ENCODE measurements at regions not wholly inside any gene's neighbourhood (a gene's known extent, or its start where the extent isn't known, plus 50 kb on each side); places are given as distances from the start of the nearest gene placed in this dataset.

DNA sequence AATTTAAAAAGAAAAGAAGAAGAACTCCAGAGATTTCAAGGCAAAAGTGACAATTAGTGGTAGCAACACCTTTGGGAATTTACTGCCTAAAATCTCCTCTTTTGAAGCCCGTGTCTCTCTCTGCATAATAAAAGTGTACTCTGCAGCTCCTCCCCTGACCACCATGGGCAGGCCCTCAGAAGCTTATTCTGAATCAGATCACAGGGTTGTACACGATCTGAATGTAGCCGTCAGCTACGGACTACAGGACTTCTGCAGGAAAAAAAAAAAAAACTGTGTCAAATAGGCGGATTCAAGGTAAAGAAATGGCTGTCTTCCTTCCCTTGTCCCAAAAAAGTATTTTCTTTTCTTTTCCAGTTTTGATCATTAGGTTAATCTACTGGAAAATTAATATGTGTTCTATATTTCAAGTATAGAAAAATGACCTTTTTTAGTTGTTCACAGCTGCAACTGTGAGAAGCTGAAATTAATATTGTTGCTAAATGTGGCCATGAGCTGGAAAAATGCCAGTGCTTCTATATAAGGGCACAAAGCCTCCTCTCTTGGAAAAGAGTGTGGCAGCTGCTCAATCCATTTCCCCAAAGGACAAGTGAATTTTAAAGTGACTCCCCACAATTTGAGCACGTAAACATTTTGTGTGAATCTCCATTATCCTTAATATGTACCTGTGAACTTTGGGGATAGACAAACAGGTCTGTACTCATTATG, 397.4 kb downstream of the C6orf118 start:
- no peak for DNase-seq

DNA sequence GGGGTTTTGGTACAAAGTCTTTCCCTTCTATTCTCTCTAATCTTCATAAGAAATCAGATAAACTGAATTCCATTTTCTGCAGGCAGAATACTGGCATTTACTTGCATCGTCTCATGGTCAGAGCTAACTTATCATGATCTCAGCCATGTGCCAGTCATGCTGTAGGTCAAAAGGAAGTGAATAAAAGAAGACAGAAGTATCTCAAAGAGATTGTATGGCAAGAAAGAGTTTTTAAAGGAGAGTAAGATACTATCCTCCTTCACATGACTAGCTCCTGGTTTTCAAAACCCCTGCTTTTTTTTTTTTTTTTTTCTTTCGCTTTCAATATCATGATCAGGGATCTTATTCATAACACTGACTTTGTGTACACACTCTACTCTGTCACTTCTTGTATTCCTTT, 398.3 kb downstream of the C6orf118 start:
- DNase-seq = no peak

DNA sequence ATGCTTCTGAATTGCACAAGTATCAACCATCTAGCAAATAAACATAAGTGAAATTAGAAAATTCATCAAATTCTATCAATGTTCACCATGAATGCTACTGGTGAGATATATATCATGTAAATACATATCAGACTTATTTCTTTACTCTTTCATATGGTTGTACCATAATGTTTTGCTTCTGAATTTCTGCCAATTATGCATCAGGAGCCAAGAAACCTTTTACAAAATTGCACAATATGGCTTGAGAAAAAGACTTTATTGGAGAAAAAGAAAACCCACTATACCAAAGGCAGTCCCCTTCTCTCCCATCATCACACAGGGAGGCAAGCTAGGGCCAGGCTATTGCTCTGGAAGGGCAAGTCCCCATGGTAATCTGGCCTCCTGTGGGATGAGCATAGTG, 402.6 kb downstream of the C6orf118 start:
- no peak for DNase-seq

DNA sequence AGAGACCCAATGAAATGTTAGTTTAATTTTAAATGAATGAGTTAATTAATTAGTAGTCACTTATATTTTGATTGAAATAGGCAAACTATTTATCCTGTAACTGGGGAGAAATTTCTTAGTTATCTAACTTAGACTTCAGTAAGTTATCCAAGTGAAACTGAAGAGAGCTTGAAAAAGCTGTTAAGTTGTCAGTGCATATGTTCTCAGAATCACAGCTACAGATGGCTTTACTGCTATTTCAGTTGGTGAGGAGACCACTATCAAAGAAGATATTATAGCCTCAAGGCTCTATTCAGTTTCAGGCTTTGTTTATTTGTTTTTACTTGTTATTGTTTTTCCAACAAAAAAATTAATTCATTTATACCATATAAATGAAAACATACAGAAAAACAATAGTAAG, 404.1 kb downstream of the C6orf118 start:
- no peak for DNase-seq

DNA sequence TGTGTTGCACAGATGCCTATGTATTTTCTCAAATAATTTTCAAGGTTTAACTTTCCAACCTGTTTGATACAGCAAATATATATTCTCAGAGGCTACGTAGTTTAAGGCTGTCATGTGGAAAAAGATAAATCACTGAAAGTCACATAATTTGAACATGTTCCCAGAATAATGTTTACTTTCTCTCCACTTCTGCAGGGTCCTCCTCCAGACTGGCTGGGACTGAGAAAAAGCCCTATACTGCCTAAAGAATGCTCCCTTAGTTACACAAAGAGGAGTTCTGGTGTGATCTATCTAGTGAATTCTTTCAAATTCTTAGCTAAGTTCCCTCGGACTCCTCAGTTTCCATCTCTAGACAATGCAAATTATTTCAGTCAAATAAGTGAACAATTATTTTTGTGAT, 411.0 kb downstream of the C6orf118 start:
- no peak for DNase-seq

DNA sequence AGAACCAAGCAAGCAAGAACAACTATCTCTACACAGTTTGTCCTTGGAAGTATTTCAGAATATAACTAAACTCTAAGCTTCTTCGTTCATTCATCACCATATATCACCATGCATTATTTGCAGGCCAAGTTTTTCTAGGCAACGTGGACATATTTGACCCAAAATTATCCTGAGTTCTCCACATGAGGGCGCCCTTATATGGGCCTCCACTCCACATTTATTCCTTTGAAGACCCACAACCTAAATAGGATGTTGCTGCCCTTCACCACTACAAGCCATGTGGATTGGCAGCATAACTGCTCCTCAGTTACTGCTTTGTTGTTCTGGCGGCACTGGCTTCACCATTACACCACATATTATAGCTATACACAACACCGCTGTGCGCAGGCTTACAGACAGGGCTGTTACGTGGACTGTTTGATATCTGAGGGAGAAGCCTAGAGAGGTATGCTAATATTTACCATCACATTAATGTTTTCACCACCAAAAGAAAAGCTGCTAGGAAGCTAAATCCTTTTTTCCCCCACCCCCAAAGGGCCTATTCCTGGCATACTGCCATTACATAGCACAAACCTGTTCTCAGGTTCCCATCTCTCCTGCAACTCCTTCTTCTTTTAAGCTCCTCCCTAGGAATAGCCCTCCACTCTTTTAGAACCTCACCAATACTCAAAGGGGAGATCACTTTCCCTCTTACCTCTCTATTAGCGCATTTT, 411.7 kb downstream of the C6orf118 start:
- no peak for DNase-seq

DNA sequence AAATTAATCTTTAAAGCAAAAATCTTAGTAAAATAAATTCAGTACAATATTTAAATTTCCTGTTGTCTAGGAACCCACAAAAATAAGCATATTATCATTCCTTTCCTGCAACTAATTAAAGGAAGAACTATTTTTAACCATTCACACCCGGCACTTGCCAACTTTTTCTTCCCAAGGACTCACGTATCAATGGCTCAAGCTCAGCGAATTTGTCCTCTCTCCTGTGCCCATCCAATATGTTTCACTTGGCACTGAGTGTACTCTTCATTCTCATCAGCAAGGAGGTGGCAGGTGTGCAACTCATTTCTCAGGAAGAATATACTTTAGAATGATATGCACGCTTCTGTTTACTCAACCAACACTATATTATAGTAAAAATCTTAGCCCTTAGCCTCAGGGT, 419.4 kb downstream of the C6orf118 start:
- DNase-seq = no peak

DNA sequence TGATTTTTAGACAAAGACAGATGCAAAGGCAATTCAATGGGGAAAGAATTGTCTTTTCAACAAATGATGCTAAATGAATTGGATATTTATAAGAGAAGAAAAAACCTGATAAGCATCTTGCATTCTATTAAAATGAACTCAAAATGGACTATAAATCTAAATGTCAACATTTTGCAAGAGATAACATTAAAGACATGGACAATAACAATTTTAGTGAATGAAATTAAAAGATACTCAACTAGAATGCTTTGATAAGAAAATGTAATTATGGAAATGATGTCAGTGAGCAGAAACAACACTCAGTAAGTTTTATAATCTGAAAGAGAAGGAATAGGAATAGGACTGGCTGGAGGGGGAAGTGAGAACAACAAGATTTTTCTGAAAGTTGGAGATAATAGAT, 421.7 kb downstream of the C6orf118 start:
- DNase-seq = no peak

DNA sequence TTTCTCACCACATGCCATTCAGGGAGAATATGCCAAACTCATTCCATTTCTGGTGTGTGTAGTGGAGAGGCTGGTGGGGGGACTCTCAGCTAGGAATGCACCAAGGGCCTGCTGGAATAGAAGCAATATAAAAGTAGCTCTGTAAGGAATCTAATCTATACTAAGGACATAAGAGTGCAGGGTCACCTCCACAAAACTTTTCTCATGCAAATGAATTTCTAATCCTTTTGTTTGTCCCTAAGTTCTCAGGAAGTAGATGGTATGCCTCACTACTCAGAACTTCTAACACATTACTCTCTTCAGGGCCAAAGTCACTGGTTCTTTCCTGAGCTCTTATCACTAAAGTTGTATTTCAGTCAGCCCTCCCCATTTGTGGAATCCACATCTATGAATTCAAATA, 427.2 kb downstream of the C6orf118 start:
- DNase-seq = no peak

DNA sequence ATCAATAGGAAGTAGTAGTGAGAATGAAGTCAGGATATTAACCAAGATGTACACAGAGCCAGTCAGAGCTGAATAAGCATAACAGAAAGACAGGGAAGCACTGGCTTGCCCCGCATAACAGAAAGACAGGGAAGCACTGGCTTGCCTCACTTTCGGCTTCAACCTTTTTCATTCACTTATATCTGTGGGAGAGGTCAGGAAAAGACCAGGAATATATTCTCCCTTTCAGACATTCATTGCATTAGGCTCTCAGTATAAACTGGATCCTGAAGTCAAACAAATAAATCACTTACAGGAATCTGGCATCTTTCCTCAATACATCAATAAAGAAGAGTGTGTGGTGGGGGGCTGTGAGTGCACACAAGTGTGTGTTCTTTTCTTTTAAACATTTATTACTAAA, 437.6 kb downstream of the C6orf118 start:
- DNase-seq = no peak

DNA sequence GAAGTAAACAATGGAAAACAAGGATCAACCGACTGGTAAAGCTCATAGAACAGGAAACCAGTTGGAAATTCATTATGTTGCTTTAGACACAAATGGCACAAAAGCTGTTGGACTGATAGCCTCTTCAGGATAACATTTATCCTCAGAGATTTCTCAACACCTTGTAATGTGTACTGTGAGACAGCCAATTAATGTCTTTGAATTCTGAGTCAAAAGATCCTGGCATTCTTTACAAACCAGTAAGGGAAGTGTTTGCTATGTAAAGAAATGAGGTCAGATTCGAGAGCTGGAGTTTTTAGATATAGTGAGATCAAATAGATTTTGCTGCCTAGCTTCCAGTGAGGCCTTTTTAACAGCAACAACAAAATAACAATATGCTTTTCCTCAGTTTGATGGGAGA, 439.2 kb downstream of the C6orf118 start:
- no peak for DNase-seq

DNA sequence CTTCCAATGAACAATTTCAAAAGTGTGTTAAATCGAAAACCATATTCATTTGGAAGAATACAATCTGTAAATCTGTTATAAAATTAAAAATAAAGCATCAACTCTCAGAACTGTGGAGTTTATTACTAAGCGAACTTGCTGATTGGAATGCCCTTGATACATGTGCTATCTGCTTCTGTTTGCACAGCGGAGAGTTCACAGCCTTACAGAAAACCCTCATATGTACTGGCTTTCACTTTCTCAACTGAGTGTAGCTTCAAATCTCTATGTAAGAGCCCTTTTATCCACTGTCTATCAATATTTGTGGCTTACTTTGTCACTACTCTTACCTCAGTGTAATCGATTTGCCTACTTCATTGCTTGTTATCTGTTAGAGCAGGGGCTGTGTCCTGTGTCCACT, 447.4 kb downstream of the C6orf118 start:
- no peak for DNase-seq

DNA sequence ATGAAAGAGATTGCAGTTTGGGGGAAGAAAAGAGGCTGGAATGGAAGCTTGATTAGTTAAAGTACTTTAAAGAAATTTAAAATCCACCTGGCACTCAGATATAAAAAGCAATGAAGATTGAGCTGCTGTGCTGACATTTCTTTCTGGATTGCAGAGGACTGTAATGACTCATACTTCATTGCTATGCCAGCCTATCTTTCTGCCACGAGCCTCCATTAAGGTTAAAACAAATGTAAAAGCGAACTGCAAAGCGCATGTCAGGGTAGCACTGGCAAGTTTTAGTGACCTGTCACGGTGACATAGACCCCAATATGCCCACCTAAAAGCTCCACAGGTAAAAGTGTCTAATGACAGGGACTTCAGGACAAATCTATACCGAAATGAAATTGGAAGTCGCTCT, 449.6 kb downstream of the C6orf118 start:
- DNase-seq = no peak

DNA sequence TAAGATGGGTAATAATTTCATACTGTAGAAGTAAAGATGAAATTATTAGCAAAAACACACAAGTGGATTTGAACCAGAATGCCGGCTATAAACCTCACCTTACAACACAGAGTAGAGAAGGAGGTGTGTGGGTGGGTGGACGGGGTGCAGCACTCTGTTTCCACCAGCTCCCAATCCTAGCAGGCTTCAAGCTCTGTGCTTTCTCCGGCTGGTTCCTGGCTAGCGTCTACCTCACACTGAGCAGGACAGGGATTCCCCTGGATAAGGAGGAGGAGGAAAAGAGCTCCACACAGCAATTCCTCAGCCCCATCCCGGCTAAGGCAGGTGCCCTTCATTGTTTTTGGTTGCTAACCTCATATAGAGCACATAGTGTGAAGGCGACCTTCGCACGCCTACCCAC, 453.3 kb downstream of the C6orf118 start:
- DNase-seq = no peak

DNA sequence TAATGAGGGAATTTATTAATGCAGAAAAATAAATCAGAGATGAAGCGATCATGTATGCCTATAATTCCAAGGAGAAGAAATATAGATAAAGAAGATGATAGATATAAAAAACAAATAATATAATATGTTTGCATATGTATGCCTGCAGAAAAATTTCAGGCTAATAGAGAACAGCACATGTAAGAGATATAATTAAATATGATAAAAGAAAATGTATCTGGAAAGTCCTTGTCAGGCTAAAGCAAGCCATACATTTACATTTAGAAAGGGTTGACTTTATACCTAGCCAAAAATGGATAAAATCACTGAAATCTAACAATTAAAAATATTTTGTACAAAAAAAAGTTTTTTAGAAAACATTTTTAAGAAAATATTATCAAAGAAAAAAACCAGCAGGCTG, 454.1 kb downstream of the C6orf118 start:
- no peak for DNase-seq

DNA sequence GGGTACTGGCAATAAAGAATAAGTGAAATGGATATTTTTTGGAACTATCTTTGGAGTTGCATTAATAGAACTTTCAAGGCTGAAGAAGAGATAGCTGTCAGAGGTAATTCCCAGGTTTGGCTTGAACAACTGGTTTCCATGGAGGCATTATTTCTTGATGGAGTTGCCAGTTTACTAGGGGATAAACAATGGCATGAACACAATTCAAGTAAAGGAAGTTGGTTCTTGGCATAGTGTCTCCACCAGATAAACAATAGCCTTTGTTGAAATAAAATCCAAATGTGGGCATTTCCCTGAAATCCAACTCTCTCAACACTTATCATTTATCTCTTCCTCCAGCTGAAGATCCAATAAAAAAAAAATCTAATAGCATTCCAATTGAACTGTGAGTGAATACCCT, 454.9 kb downstream of the C6orf118 start:
- DNase-seq = no peak

DNA sequence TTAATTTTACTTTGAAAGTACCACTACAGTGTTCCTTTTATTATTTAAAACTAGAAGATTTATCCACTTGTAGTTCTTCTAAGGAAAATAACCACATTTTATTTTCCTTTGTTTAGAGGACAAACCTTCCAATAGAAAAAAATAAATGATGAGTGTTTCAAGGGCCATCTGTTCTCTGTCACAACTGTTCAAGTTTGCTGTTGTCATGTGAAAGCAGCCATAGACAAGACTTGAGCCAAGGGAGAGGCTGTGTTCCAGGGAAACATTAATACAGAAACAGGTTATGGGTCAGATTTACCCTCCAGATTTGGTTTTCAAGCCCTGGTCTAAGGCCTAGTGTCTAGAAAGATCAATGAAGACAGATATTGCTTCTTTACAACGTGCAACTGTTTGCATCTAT, 463.6 kb downstream of the C6orf118 start:
- no peak for DNase-seq

DNA sequence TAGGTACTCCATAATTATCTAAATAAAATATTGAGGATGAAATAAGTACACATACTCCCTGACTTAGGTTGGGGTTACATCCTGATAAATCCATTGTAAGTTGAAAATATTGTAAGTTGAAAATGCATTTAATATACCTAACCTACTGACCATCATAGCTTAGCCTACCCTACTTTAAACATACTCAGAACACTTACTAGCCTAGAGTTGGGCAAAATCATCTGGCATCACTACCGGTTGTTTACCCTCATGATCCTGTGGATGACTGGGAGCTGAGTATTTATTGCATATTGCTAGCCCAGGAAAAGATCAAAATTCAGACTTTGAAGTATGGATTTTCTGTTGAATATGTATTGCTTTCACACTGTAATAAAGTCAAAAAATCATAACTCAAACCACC, 467.3 kb downstream of the C6orf118 start:
- no peak for DNase-seq

DNA sequence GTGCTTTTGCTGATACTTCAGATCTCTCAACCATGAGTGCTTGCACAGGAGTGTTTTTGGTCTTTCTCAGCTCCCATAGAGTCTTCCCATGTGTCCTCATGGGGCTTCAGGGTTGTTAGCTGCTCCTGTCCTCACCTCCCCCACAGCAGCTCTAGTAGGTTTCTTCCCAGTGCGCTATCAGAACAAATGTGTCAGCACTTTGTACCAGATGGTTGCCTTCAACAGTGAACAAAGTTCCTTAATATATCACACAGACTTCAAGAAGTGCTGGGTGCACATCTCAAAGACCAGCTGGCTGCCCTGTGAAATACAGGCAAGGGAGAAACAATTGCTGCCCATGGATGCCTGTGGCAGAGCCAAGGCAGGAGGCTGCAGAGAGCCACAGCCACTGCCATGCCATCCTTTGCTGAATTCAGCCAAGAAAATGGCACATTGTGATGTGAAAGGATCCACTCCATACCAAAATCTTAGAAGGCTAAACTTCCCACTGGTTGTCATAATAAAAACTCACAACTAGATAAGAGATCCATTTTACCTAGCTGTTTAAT, 471.3 kb downstream of the C6orf118 start:
- no peak for DNase-seq

DNA sequence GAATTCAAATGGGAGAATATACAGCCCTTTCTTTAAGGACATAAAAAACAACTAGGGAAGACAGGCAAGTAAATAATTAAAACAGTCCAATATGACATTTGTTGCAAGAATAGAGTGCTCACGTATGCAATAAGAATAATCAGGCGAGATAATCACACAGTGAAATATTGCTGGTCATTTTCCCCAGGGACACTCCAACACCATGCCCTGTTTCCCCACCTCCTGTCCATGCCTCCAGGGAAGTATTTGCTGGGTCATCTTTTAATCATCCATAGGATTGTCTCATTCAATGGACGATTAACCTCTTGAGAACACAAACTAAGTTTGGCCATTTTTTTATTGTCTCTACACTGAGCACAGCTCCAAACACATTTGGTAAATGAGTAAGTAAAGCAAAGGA, 472.9 kb downstream of the C6orf118 start:
- DNase-seq = no peak

DNA sequence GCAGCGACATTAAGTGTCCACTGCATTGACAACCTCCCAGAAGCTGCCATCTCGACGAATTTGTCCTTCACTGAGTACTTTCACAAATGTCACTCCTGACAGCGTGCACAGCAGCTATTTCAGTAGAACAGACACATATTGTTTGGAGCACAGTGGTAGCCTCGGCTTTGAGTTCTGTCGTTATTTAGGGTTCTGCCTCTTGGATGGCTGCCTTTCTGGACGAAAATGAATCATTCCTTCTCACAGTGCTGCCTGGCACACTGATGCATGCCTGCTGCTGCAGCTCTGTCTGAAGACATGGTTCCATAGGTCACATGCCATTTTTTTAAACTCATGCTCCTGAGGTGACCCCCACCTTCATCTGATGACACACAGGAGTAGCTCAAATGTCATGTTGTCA, 477.0 kb downstream of the C6orf118 start:
- no peak for DNase-seq

DNA sequence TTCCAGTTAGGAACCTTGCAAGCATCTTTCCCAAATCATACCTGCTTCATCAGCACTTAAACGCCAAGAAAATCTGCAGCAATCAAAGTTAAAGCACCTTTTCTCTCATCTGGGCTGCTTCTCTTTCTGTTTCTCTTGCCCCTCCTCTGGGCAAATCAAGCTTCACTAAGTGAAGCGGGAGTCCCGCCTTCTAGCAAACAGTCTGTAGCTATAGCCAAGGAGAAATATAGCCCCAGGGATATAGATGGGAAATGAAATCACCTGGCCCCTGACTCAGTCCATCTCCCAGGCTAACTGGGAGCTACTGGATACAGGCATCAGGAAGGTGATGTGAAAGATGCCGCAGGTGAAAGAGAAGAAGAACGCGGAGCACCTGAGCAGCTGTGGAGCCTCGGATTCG, 481.9 kb downstream of the C6orf118 start:
- DNase-seq = no peak

DNA sequence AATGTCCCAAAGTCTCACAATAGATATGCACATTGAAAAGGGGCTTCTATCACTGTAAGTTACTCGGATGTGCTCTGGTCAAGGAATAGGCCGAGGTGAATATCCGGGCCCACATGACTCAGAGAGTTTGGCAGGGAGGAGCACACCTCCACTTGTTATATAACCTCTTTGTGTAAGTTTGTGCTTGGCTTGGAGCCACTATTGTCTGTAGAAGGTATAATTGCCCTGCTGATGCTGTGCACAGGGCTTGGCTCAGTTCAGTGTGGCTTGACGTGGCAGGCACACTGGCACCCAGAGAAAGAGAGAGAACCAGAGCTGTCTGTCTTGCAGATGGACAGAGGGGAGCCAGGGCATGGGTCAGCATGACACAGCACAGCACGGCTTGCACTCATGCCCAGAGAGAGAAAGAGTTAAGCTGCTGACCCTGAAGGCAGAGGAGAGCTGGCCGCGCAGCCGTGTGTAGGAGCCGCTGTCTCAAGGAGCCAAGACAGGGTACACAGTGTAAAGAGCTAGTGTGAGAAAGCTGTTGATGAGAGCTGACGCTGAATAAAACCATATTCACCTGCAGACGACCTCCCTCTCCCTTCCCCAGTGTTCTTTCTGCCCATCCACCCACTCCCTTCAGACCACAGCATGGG, 482.5 kb downstream of the C6orf118 start:
- DNase-seq = no peak

DNA sequence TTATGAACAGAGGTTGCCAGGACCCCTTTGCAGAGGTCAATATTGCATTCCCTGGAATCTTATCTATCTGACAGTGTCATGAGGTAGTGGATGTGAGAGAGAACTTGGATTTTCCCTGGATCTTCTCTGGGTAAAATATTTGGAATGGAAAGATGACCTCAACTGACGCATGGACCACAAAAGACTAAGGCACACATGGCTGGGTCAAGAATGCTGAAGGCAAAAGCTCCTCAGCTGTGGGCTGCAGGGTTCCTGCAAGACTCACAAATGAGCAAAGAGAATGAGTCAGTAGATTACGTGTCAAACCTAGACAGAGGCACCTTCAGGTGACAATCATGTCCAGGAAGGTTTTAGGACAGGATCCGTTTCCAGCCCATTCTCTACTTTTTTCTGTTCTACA, 484.0 kb downstream of the C6orf118 start:
- no peak for DNase-seq
